ENCODE measurements at regions not wholly inside any gene's neighbourhood (a gene's known extent, or its start where the extent isn't known, plus 50 kb on each side); places are given as distances from the start of the nearest gene placed in this dataset.

- TF ChIP-seq RAD21 (IDR thresholded peaks at IDR 0.05; ENCODE audit: low read depth) (no peak), TEAD4 (IDR thresholded peaks at IDR 0.05) (no peak), ZBTB7A (IDR thresholded peaks at IDR 0.05; ENCODE audit: low read depth) (no peak), CEBPB (IDR thresholded peaks at IDR 0.05) (no peak), FOXM1 (IDR thresholded peaks at IDR 0.05; ENCODE audit: borderline replicate concordance, low read depth) (no peak), TAF1 (IDR thresholded peaks at IDR 0.05; ENCODE audit: low read depth) (no peak), NFIC (IDR thresholded peaks at IDR 0.05) (no peak), CREB1 (IDR thresholded peaks at IDR 0.05; ENCODE audit: low read depth) (no peak), TCF12 (IDR thresholded peaks at IDR 0.05; ENCODE audit: low read depth) (no peak), EGR1 (IDR thresholded peaks at IDR 0.05) (no peak), YY1 (IDR thresholded peaks at IDR 0.05; ENCODE audit: low read depth) (no peak), EP300 (IDR thresholded peaks at IDR 0.05; ENCODE audit: borderline replicate concordance) (no peak)
- TF ChIP-seq, protein P1, sequence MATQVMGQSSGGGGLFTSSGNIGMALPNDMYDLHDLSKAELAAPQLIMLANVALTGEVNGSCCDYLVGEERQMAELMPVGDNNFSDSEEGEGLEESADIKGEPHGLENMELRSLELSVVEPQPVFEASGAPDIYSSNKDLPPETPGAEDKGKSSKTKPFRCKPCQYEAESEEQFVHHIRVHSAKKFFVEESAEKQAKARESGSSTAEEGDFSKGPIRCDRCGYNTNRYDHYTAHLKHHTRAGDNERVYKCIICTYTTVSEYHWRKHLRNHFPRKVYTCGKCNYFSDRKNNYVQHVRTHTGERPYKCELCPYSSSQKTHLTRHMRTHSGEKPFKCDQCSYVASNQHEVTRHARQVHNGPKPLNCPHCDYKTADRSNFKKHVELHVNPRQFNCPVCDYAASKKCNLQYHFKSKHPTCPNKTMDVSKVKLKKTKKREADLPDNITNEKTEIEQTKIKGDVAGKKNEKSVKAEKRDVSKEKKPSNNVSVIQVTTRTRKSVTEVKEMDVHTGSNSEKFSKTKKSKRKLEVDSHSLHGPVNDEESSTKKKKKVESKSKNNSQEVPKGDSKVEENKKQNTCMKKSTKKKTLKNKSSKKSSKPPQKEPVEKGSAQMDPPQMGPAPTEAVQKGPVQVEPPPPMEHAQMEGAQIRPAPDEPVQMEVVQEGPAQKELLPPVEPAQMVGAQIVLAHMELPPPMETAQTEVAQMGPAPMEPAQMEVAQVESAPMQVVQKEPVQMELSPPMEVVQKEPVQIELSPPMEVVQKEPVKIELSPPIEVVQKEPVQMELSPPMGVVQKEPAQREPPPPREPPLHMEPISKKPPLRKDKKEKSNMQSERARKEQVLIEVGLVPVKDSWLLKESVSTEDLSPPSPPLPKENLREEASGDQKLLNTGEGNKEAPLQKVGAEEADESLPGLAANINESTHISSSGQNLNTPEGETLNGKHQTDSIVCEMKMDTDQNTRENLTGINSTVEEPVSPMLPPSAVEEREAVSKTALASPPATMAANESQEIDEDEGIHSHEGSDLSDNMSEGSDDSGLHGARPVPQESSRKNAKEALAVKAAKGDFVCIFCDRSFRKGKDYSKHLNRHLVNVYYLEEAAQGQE (IDR thresholded peaks at IDR 0.05; ENCODE audit: low read depth), result no peak
- TF ChIP-seq, protein P2, sequence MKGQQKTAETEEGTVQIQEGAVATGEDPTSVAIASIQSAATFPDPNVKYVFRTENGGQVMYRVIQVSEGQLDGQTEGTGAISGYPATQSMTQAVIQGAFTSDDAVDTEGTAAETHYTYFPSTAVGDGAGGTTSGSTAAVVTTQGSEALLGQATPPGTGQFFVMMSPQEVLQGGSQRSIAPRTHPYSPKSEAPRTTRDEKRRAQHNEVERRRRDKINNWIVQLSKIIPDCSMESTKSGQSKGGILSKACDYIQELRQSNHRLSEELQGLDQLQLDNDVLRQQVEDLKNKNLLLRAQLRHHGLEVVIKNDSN (IDR thresholded peaks at IDR 0.05), result no peak
- TF ChIP-seq, protein P3, sequence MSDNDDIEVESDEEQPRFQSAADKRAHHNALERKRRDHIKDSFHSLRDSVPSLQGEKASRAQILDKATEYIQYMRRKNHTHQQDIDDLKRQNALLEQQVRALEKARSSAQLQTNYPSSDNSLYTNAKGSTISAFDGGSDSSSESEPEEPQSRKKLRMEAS (IDR thresholded peaks at IDR 0.05), result no peak
Observed at GRCh38 chr21:26784974-26785373, 60.2 kb downstream of the ADAMTS1 start.

GRCh38 chr21:26783466-26784195 is 61.6 kb downstream of the ADAMTS1 start:
- no peak for TF ChIP-seq EGR1 (IDR thresholded peaks at IDR 0.05)
- no peak for TF ChIP-seq ZBTB7A (IDR thresholded peaks at IDR 0.05; ENCODE audit: low read depth)
- no peak for TF ChIP-seq YY1 (IDR thresholded peaks at IDR 0.05; ENCODE audit: low read depth)
- no peak for TF ChIP-seq CEBPB (IDR thresholded peaks at IDR 0.05)
- no peak for TF ChIP-seq EP300 (IDR thresholded peaks at IDR 0.05; ENCODE audit: borderline replicate concordance)
- TF ChIP-seq RAD21 (IDR thresholded peaks at IDR 0.05; ENCODE audit: low read depth), result no peak
- TF ChIP-seq, protein P3 (IDR thresholded peaks at IDR 0.05), result no peak
- no peak for TF ChIP-seq CREB1 (IDR thresholded peaks at IDR 0.05; ENCODE audit: low read depth)
- no peak for TF ChIP-seq FOXM1 (IDR thresholded peaks at IDR 0.05; ENCODE audit: borderline replicate concordance, low read depth)
- no peak for TF ChIP-seq TAF1 (IDR thresholded peaks at IDR 0.05; ENCODE audit: low read depth)
- TF ChIP-seq, protein P1 (IDR thresholded peaks at IDR 0.05; ENCODE audit: low read depth), result no peak
- no peak for TF ChIP-seq TCF12 (IDR thresholded peaks at IDR 0.05; ENCODE audit: low read depth)

GRCh38 chr21:26782747-26783146 is 62.5 kb downstream of the ADAMTS1 start:
- TF ChIP-seq EGR1 (IDR thresholded peaks at IDR 0.05), result no peak

DNA sequence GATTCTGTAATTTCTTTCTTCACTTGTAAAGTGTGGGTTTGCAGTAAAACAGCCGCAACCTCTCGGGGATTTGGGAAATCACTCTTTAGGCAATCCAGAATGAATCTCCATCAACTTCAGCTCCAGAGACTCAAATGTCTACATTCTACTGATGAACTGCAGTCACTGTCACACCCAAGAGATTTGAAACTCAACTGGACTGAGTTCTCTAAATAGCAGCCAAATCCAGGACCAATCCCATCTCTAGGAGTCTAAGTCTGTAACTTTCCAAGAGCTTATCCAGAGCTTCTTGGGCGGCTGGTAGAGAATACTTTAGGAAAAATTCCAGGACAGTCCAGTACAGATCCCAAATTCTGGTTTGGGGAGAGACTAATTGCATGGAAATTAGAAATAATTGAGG is 62.9 kb downstream of the ADAMTS1 start:
- TF ChIP-seq RAD21 (IDR thresholded peaks at IDR 0.05; ENCODE audit: low read depth), result no peak
- no peak for TF ChIP-seq TCF12 (IDR thresholded peaks at IDR 0.05; ENCODE audit: low read depth)

DNA sequence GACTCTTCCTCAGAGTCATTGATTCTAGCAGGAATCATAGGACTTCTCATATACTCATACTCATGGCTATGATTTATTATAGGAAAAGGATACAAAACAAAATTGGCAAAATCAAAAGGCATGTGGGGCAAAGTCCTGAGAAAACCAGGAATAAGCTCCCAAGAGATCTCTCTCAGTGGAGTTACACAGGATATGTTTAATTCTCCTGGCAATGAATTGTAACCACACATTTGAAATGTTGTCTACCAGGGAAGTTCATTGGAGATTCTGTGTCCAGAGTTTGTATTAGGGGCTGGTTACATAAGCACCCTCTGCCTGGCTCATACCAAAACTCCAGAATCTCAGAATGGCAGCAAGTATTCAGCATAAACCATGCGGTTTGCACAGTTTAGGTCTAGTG is 63.9 kb downstream of the ADAMTS1 start:
- TF ChIP-seq, protein P3 (IDR thresholded peaks at IDR 0.05), result no peak
- TF ChIP-seq RAD21 (IDR thresholded peaks at IDR 0.05; ENCODE audit: low read depth) (no peak), TEAD4 (IDR thresholded peaks at IDR 0.05) (no peak), YY1 (IDR thresholded peaks at IDR 0.05; ENCODE audit: low read depth) (no peak), CREB1 (IDR thresholded peaks at IDR 0.05; ENCODE audit: low read depth) (no peak), EGR1 (IDR thresholded peaks at IDR 0.05) (no peak), ZBTB7A (IDR thresholded peaks at IDR 0.05; ENCODE audit: low read depth) (no peak), TAF1 (IDR thresholded peaks at IDR 0.05; ENCODE audit: low read depth) (no peak), FOXM1 (IDR thresholded peaks at IDR 0.05; ENCODE audit: borderline replicate concordance, low read depth) (no peak), CEBPB (IDR thresholded peaks at IDR 0.05) (no peak), NFIC (IDR thresholded peaks at IDR 0.05) (no peak), EP300 (IDR thresholded peaks at IDR 0.05; ENCODE audit: borderline replicate concordance) (no peak), TCF12 (IDR thresholded peaks at IDR 0.05; ENCODE audit: low read depth) (no peak)
- TF ChIP-seq, protein P1 (IDR thresholded peaks at IDR 0.05; ENCODE audit: low read depth), result no peak
- TF ChIP-seq, protein P2 (IDR thresholded peaks at IDR 0.05), result no peak
